ENCODE measurements at regions not wholly inside any gene's neighbourhood (a gene's known extent, or its start where the extent isn't known, plus 50 kb on each side); places are given as distances from the start of the nearest gene placed in this dataset.

DNA sequence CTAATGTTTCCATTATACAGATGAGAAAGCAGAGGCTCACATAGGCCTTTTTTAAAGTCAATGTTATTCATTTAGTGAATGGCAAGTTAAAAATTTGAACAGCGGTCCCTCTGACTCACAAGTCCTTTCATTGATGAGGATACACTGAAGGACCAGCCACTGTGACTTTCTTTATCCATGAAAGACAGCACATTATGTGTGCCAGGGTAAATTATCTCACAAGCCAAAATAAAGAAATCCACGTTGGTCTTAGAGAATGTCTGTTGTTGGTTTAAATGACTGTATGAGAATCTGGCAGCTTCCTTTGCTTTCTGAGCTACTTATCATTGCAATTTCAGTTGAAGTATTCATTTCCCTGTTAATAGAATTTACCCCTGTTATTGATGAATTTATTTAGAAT lies 485.1 kb downstream of the TBL1XR1 start:
- in situ Hi-C loops (cut with MboI; ENCODE audit: low sequenced_read_pairs, unreplicated experiment), result no loop called here
- TF ChIP-seq, protein P1, sequence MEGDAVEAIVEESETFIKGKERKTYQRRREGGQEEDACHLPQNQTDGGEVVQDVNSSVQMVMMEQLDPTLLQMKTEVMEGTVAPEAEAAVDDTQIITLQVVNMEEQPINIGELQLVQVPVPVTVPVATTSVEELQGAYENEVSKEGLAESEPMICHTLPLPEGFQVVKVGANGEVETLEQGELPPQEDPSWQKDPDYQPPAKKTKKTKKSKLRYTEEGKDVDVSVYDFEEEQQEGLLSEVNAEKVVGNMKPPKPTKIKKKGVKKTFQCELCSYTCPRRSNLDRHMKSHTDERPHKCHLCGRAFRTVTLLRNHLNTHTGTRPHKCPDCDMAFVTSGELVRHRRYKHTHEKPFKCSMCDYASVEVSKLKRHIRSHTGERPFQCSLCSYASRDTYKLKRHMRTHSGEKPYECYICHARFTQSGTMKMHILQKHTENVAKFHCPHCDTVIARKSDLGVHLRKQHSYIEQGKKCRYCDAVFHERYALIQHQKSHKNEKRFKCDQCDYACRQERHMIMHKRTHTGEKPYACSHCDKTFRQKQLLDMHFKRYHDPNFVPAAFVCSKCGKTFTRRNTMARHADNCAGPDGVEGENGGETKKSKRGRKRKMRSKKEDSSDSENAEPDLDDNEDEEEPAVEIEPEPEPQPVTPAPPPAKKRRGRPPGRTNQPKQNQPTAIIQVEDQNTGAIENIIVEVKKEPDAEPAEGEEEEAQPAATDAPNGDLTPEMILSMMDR (IDR thresholded peaks at IDR 0.05; ENCODE audit: borderline replicate concordance, control extremely low read depth, extremely low read depth, insufficient read depth, missing control alignments), result no peak
- no peak for DNase-seq (ENCODE audit: low spot score)

DNA sequence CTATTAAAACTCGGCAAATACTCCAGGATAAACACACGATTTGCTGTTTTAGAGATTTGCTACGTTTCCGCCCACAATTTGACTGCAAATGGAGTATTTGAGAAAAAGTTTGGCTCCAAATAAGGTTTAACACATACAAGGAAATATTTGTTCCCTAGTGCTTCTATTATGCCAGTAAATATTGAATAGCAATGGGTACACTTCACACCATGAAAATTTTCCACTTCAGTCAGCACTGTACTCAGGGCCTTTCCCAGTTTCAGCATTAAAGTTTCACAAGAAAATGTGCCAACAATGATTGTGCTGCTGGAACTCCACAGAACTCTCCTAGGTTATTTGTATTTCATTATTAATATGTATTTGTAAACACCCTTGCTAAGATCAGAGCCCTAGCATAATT lies 498.0 kb downstream of the TBL1XR1 start:
- in situ Hi-C loops (cut with MboI; ENCODE audit: low sequenced_read_pairs, unreplicated experiment), result no loop called here
- no peak for DNase-seq (ENCODE audit: low spot score)
- TF ChIP-seq, protein P1 (IDR thresholded peaks at IDR 0.05; ENCODE audit: borderline replicate concordance, control extremely low read depth, extremely low read depth, insufficient read depth, missing control alignments), result no peak

DNA sequence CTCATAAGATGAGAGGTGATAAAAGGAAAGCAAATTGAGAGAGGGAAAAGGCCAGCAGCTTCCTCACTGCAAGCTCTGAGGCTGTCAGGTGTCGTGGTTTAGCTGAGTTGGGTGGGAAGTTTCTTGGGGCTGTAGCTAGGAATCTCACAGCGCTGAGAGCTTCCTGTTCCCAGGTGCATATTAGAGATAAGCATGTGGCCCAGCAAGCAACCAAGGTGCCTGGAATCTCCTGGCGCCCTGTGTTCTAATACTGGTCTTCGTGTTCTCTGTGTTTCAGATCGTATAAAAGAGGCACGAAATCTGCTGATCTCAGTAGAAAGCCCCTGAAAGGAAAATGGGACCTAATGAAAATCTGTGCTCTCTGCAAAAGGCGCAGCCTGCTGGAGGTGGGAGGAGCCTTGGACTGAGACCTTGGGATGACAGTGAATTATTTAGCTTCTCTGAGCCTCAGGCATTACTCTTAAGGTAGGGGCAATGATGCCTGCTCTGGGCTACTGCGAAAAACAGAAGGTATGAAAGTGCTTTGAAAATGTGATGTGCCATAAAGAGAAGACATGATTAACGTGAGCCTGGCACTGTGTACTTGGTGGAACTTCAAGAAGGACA lies 499.9 kb downstream of the TBL1XR1 start:
- in situ Hi-C loops (cut with MboI; ENCODE audit: low sequenced_read_pairs, unreplicated experiment), result no loop called here
- TF ChIP-seq, protein P1 (IDR thresholded peaks at IDR 0.05; ENCODE audit: borderline replicate concordance, control extremely low read depth, extremely low read depth, insufficient read depth, missing control alignments), result no peak
- no peak for DNase-seq (ENCODE audit: low spot score)

DNA sequence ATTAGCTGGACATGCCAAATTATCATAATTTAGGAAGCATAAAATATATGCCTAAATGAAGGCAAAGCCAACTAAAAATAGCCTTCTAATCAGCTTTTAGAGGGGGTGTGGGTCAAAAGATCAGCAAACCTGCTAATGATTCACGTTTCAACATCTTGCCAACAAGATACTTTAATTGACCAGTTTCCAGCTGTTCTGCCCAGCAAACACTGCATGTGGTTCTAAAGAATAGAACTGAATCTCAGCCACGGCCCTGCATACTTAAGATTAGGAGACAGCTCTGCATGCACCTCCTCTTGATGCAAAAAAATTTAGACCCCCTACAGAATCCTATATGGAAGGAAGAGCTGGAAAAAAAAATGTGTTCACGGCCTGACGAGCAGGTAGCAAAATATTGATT lies 500.5 kb downstream of the TBL1XR1 start:
- TF ChIP-seq, protein P1 (IDR thresholded peaks at IDR 0.05; ENCODE audit: borderline replicate concordance, control extremely low read depth, extremely low read depth, insufficient read depth, missing control alignments), result no peak
- no peak for DNase-seq (ENCODE audit: low spot score)
- in situ Hi-C loops (cut with MboI; ENCODE audit: low sequenced_read_pairs, unreplicated experiment), result no loop called here

DNA sequence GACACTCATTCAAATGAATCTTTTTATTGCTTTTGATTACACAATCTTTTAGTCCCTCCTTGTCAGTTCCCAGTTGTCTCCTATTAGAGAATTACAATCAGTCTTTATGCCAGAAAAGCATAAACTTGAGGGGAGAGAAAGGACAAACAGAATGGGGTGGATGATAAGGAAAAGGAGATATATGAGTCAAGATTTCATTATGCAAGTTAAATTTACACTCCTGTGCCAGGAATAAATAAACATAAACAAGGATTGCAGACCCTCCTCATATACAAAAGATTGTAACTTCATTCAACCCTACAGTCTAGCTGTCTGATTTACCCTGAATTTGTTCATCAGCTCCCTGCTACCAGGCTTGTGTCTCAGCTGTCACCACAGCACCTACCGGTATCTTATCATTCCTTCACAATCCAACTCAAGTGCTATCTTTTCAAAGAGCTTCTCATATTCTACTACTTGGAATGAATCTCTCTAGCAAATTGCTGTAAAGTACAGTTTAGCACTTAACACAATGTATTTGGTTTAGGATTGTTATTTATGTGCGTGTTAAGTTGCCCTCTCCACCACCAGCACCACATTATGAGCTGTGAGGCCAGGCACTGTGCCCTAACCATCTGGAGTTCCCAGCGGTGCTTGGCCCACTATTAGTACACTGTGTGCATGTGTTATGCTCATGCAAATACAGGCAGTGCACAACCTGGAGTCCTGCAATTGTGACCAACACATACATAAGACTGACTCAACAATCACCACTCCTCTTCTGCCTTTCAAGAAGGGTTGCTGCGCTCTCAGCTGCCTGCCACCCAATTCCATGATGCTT lies 504.1 kb downstream of the TBL1XR1 start:
- TF ChIP-seq, protein P1 (IDR thresholded peaks at IDR 0.05; ENCODE audit: borderline replicate concordance, control extremely low read depth, extremely low read depth, insufficient read depth, missing control alignments), result no peak
- in situ Hi-C loops (cut with MboI; ENCODE audit: low sequenced_read_pairs, unreplicated experiment), result no loop called here
- DNase-seq (ENCODE audit: low spot score), result no peak

DNA sequence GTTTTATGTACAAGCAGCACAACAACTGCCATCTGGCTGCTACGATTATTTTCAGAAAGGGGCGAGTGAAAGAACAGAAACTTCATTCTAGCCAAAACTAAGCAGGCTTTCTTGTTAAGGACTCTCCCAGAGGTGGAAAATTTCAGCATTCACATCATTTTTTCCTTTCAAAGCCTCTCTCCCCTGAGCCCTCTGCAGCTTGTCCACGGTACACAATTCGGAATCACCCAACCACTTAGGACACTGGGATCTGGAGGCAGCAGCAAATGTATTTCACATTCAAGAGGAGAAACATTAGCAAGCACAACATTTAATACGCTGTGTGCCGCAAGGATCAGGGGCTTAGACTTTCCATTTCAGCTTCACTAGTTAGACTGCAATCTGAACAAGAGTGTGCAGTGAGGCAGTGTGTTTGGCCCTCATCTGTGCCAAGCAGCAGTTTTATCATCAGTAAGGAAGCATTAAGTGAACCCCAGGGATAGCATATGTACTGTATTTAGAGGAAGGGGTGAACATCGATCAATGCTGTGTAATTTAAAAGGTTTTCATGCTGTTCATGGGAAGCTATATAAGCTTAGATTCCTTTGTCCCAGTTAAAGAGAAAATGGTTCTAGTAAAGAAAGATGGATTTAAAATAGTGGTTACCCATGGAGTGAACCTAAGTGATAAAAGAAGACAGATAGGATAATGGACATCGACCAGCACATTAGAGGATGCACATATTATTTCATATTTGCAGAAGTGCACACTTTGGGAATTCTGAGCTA lies 504.9 kb downstream of the TBL1XR1 start:
- DNase-seq (ENCODE audit: low spot score), result no peak
- in situ Hi-C loops (cut with MboI; ENCODE audit: low sequenced_read_pairs, unreplicated experiment), result no loop called here
- TF ChIP-seq, protein P1 (IDR thresholded peaks at IDR 0.05; ENCODE audit: borderline replicate concordance, control extremely low read depth, extremely low read depth, insufficient read depth, missing control alignments), result no peak

Data from GM13976 (cell line).